GM12892 (cell line): ENCODE measurements at regions not wholly inside any gene's neighbourhood (a gene's known extent, or its start where the extent isn't known, plus 50 kb on each side); places are given as distances from the start of the nearest gene placed in this dataset.

ENCODE experiments used
- POLR2A ChIP-seq: IDR thresholded peaks from 2 replicates; pipeline ENCODE4 v1.6.1; 2011; ENCODE audit warnings: low read depth, low read length, control low read depth
- POLR2AphosphoS5 ChIP-seq: IDR thresholded peaks from 2 replicates; pipeline ENCODE4 v1.6.1; 2011; ENCODE audit warnings: low read depth, low read length, control low read depth

GRCh38 chr2:8475349-8476031, 206.4 kb upstream of the ID2 start:
- TF ChIP-seq POLR2AphosphoS5 (no peak), POLR2A (no peak)
